Heart right ventricle (tissue), 16 donors: ENCODE measurements at regions not wholly inside any gene's neighbourhood (a gene's known extent, or its start where the extent isn't known, plus 50 kb on each side); places are given as distances from the start of the nearest gene placed in this dataset.
A peak's percentile ranks its signal among the peaks of the same experiment; 100 is the strongest.

Experiments used
- ATAC-seq, 8 donors: fragments of 200-7000 bp; cut with Tn5 transposase; one replicate each; pipeline ENCODE4 v1.9.1; 2020; ENCODE audit warnings: mild to moderate bottlenecking in 8 of 8, moderate library complexity in 8 of 8, moderate number of reproducible peaks in 1 of 8
- DNase-seq, 2 donors: peaks; one replicate each; pipeline ENCODE4 v3.0.0-alpha.2; 2020
- H3K27ac ChIP-seq, 10 donors: fragments of 200-600 bp; sonication (generic) in 2 of 10; one replicate each; pipeline versions ENCODE4 v1.5.0 to v1.8.0; 2020 to 2022; ENCODE audit warnings: mild to moderate bottlenecking in 3 of 10
- H3K27me3 ChIP-seq, 7 donors: fragments of 200-600 bp; one replicate each; pipeline ENCODE4 v1.8.0; 2021 to 2022; ENCODE audit warnings: mild to moderate bottlenecking in 2 of 7
- H3K36me3 ChIP-seq, 9 donors: fragments of 200-600 bp; sonication (generic) in 1 of 9; one replicate each; pipeline versions ENCODE4 v1.5.0 to v1.8.0; 2020 to 2022; ENCODE audit warnings: mild to moderate bottlenecking in 2 of 9
- H3K4me1 ChIP-seq, 9 donors: fragments of 200-600 bp; sonication (generic) in 1 of 9; one replicate each; pipeline versions ENCODE4 v1.5.0 to v1.8.0; 2020 to 2022; ENCODE audit warnings: mild to moderate bottlenecking in 4 of 9
- H3K4me3 ChIP-seq, 10 donors: fragments of 200-600 bp; sonication (generic) in 2 of 10; one replicate each; pipeline versions ENCODE4 v1.5.0 to v1.8.0; 2020 to 2022; ENCODE audit warnings: mild to moderate bottlenecking in 7 of 10, moderate library complexity in 2 of 10
- H3K9me3 ChIP-seq, 11 donors: fragments of 200-600 bp in 10 of 11; sonication (generic) in 2 of 11; one replicate each; pipeline versions ENCODE4 v1.5.0 to v1.8.0; 2013 to 2022; ENCODE audit warnings: mild to moderate bottlenecking in 2 of 11, control low read depth in 1 of 11, moderate library complexity in 1 of 11
- WGBS, 2 donors: extraction: QIAGEN DNeasy Blood & Tissue Kit; methylation state at CpG; one replicate each; pipeline ENCODE4 v1.1.7; 2013; ENCODE audit warnings: inconsistent platforms in 1 of 2; 5-methylcytosine and 5-hydroxymethylcytosine counted together
- intact Hi-C, 10 donors: fragments of 100-400 bp; cut with DNase I; formaldehyde crosslinking; loops; one replicate each; pipeline versions ENCODE4 v1.11.1 to v1.14.2; 2022
- TF ChIP-seq, protein P1 (sequence below), 9 donors: fragments of 200-600 bp; sonication (generic) in 2 of 9; IDR thresholded peaks; one replicate each; pipeline versions ENCODE4 v1.5.0 to v1.8.0; 2021 to 2022; ENCODE audit warnings: antibody characterized with exemption in 9 of 9, mild to moderate bottlenecking in 5 of 9, moderate library complexity in 1 of 9
- donor health status: Arrhythmogenic right ventricular cardiomyopathy.
- donor health status: ischemic (EF 13 %, LVEDD 7.1; RV severe dilation, severe dysfunction).
- donor health status: healthy with polysubstance abuse.
- donor health status: DM: no; HTN: yes; CAD: no.
- donor health status: DM: no; HTN: no; CAD: no.
- donor health status: ischemic (EF 25% LVEDD 6.9; RV normal size, moderate dysfunction).
- donor health status: ischemic (EF 25% LVEDD 5.7; RV mildly dilated, moderate dysfunction).
- donor health status: healthy.
- donor health status: DM: yes; HTN: yes; CAD: no.
- donor health status: Ischemic cardiomyopathy.
- donor health status: ischemic (EF 35%, LVEDD 5.7; RV mildly dilated, moderate dysfunction).
- donor health status: nonischemic (EF 11% LVEDD 7.7; RV severe dilation, severe dysfunction).
- donor health status: DM: yes; HTN: yes; CAD: no.
- donor health status: PGD.
- donor health status: ischemic (EF 29% LVEDD 5.4; RV normal size, mild dysfunction).
- donor health status: nonischemic (EF 23%, LVEDD 6.1; RV moderate dilation, normal function).

DNA sequence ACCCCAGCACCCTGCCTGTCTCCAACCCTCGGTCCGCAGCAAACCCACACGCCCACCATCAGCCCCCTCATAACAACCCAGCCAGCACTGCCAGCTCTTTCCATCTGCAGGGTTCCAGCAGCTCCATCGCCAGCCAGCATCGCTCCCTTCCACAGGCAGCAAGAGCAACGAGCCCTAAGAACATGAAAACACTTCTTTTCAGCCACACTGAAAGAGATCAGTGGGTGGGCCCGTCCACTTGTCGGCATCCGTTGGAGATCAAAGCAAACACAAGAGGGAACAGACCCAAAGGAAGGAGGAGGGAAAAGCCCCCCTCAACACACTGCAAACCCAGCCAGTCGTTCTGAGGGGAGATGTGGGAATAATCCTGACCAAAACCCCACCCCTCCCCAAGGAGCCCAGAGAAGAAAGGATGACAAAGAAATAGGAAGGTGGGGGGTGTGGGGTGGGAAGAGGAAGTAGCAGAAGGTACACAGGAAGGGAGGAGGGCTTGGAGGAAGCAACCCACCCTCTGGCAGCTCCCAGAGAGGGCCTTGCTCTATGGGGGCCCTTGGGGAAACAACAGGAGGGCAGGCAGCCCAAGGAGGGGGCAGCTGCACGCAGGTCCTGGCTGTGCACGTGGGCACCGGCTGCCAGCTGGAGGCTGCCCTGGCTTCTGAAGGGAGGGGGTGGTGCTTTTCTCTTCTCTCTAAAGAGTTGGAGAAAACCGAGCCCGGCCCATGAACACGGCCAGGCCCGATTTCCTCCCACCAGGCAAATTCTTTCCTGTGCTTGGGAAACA lies 473.6 kb upstream of the PROK2 start:
- Histone ChIP-seq H3K9me3 (no peaks in the 10 kb centered on the region), H3K27me3 (peaks cover 0 to 4% (median 0%) of the 10 kb centered on the region in 7 donors), H3K27ac (no peak overlapping the region), H3K36me3 (no peaks in the 10 kb centered on the region), H3K4me1 (peaks cover 5 to 32% (median 27%) of the 10 kb centered on the region in 9 donors), H3K4me3 (no peak overlapping the region)
- ATAC-seq = peak in 5 of 8 donors; percentile 15 to 56 (median 25)
- 66 to 70% methylated on average over 17 of the region's 17 CpGs for WGBS, 2 donors
- TF ChIP-seq, protein P1, sequence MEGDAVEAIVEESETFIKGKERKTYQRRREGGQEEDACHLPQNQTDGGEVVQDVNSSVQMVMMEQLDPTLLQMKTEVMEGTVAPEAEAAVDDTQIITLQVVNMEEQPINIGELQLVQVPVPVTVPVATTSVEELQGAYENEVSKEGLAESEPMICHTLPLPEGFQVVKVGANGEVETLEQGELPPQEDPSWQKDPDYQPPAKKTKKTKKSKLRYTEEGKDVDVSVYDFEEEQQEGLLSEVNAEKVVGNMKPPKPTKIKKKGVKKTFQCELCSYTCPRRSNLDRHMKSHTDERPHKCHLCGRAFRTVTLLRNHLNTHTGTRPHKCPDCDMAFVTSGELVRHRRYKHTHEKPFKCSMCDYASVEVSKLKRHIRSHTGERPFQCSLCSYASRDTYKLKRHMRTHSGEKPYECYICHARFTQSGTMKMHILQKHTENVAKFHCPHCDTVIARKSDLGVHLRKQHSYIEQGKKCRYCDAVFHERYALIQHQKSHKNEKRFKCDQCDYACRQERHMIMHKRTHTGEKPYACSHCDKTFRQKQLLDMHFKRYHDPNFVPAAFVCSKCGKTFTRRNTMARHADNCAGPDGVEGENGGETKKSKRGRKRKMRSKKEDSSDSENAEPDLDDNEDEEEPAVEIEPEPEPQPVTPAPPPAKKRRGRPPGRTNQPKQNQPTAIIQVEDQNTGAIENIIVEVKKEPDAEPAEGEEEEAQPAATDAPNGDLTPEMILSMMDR (IDR thresholded peaks at IDR 0.05) = no peak
- intact Hi-C loops = loop anchor here in 1 of 10 donors (10.0 kb wide), 1 partner anchor 186 kb away; the partner anchor contains the start of gene RYBP
- no peak for DNase-seq

DNA sequence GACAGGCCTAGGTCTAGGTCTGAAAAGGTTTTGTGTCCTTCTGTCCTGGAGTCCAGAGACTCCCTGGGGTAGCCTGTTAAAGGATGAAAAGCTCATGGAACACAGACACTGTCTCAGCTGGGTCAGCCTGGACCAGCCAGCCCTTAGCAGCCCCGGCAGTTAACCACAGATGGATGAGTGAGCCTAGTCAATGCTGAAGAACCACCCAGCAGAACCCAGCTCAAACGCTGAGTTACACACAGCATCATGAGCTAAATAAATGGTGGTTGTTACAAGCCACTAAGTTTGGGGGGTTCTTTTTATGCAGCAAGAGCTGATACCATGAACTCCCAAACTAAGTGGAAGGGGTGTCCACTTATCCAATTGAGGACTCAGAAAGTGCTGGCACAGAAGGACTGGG lies 472.8 kb upstream of the PROK2 start:
- Histone ChIP-seq H3K36me3 (no peaks in the 10 kb centered on the region), H3K27ac (no peak overlapping the region), H3K4me3 (no peak overlapping the region), H3K9me3 (no peaks in the 10 kb centered on the region), H3K27me3 (peaks cover 0 to 4% (median 0%) of the 10 kb centered on the region in 7 donors), H3K4me1 (peaks cover 5 to 32% (median 27%) of the 10 kb centered on the region in 9 donors)
- intact Hi-C loops = loop anchor here in 1 of 10 donors (10.0 kb wide), 1 partner anchor 187 kb away; the partner anchor contains the start of gene RYBP
- TF ChIP-seq, protein P1 (IDR thresholded peaks at IDR 0.05) = no peak
- no peak for ATAC-seq
- 96 to 98% methylated on average over 2 of the region's 2 CpGs for WGBS, 2 donors
- DNase-seq = no peak

DNA sequence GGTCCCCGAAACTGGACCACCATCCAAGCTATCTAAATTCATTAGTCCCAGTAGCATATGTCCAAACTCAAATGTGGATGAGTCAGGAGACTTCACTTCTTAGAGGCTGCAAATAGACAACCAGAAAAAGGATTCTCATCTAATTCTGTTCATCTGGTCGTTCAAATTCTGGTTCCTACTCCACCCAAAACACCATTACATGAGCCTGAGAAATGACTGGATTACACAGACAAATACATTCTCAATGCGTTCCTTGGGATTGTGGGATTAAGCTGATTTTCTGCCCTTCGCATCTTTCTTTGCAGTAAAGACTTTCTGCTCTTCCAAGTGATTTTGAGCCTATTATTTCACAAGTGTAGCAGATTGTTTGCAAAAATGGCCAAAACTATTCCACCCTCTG lies 472.3 kb upstream of the PROK2 start:
- WGBS, 2 donors = 94 to 97% methylated on average over 4 of the region's 4 CpGs
- Histone ChIP-seq H3K27ac (no peak overlapping the region), H3K9me3 (no peaks in the 10 kb centered on the region), H3K36me3 (no peaks in the 10 kb centered on the region), H3K4me3 (no peak overlapping the region), H3K27me3 (peaks cover 0 to 4% (median 0%) of the 10 kb centered on the region in 7 donors), H3K4me1 (peaks cover 5 to 32% (median 27%) of the 10 kb centered on the region in 9 donors)
- DNase-seq (no peak), ATAC-seq (no peak)
- TF ChIP-seq, protein P1 (IDR thresholded peaks at IDR 0.05) = no peak
- intact Hi-C loops = loop anchor here in 1 of 10 donors (10.0 kb wide), 1 partner anchor 188 kb away; the partner anchor contains the start of gene RYBP

DNA sequence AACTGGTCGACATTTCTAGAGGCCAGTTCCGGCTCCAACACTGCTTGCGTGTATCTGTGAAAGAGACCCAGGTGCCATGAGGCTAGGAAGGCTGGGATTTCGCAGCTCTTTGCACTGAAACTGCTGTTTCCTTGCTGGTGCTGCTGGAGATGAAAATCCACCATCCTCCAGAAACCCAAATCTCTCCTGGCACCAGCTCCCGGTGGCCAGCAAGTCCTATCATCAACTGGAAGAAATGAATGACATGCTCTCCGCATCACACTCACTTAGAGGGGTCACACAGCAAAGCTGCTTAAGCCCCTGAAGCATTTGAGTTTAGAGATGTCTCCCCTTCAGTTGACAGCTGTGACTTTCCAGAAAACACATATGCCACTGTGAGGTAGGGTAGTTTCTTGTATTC lies 471.8 kb upstream of the PROK2 start:
- Histone ChIP-seq H3K4me1 (peaks cover 5 to 32% (median 27%) of the 10 kb centered on the region in 9 donors), H3K36me3 (no peaks in the 10 kb centered on the region), H3K9me3 (no peaks in the 10 kb centered on the region), H3K4me3 (no peak overlapping the region), H3K27ac (no peak overlapping the region), H3K27me3 (peaks cover 0 to 4% (median 0%) of the 10 kb centered on the region in 7 donors)
- intact Hi-C loops = loop anchor here in 1 of 10 donors (10.0 kb wide), 1 partner anchor 188 kb away; the partner anchor contains the start of gene RYBP
- no peak for ATAC-seq
- DNase-seq = no peak
- TF ChIP-seq, protein P1 (IDR thresholded peaks at IDR 0.05) = no peak
- WGBS, 2 donors = 68 to 78% methylated on average over 6 of the region's 6 CpGs
